22Rv1 (cell line): ENCODE measurements at regions not wholly inside any gene's neighbourhood (a gene's known extent, or its start where the extent isn't known, plus 50 kb on each side); places are given as distances from the start of the nearest gene placed in this dataset.
A peak's percentile ranks its signal among the peaks of the same experiment; 100 is the strongest.
"Not testable (repeated sequence)": the region's sequence is repeated elsewhere in the genome, so short reads cannot be mapped to it uniquely, and the experiment has no call there.

ENCODE experiments used
- H3K27ac ChIP-seq: fragments of 450-650 bp; 2 replicates; pipeline ENCODE4 v1.5.1; 2017
- CTCF ChIP-seq: fragments of 450-650 bp; IDR thresholded peaks from 2 replicates; pipeline ENCODE4 v1.5.1; 2017; ENCODE audit warnings: mild to moderate bottlenecking
- ZFX ChIP-seq: fragments of 450-650 bp; IDR thresholded peaks from 2 replicates; pipeline ENCODE4 v1.6.1; 2017; ENCODE audit warnings: antibody characterized with exemption, borderline replicate concordance

GRCh38 chr5:25552871-25553481 is 908.2 kb upstream of the CDH10 start:
- H3K27ac ChIP-seq, result no peak overlapping the region
- no peak for TF ChIP-seq ZFX
- TF ChIP-seq CTCF, result no peak

- no peak for TF ChIP-seq ZFX
These were observed 906.0 kb upstream of the CDH10 start for GRCh38 chr5:25550793-25551192.

GRCh38 chr5:25544652-25545249 is 900.0 kb upstream of the CDH10 start:
- TF ChIP-seq ZFX (no peak), CTCF (peak; percentile 84)
- H3K27ac ChIP-seq, result no peak overlapping the region

More at GRCh38 chr5:25550793-25551192, 906.0 kb upstream of the CDH10 start:
- no peak overlapping the region for H3K27ac ChIP-seq

GRCh38 chr5:25540628-25541027 is 895.9 kb upstream of the CDH10 start:
- TF ChIP-seq CTCF, result no peak
- TF ChIP-seq ZFX, result no peak
- H3K27ac ChIP-seq, result no peak overlapping the region

- H3K27ac ChIP-seq, result no peak overlapping the region
- TF ChIP-seq CTCF (no peak), ZFX (no peak)
These were observed 894.8 kb upstream of the CDH10 start for GRCh38 chr5:25539536-25539935.

GRCh38 chr5:25536461-25536860 is 891.7 kb upstream of the CDH10 start:
- not testable (repeated sequence) for H3K27ac ChIP-seq

GRCh38 chr5:25516141-25516540 is 871.4 kb upstream of the CDH10 start:
- H3K27ac ChIP-seq, result no peak overlapping the region
- TF ChIP-seq ZFX, result no peak
- no peak for TF ChIP-seq CTCF

GRCh38 chr5:25515525-25515924 is 870.7 kb upstream of the CDH10 start:
- TF ChIP-seq ZFX (no peak), CTCF (no peak)
- no peak overlapping the region for H3K27ac ChIP-seq

- H3K27ac ChIP-seq, result not testable (repeated sequence)
These were observed 865.9 kb upstream of the CDH10 start for GRCh38 chr5:25510692-25511091.

GRCh38 chr5:25508011-25508410 is 863.2 kb upstream of the CDH10 start:
- not testable (repeated sequence) for H3K27ac ChIP-seq
